DOHH2 (cell line): ENCODE measurements at regions not wholly inside any gene's neighbourhood (a gene's known extent, or its start where the extent isn't known, plus 50 kb on each side); places are given as distances from the start of the nearest gene placed in this dataset.

Experiments
- EZH2phosphoT487 ChIP-seq: fragments of 200-600 bp; sonication (generic); IDR thresholded peaks from 2 replicates; pipeline ENCODE4 v1.6.1; 2017; ENCODE audit warnings: borderline replicate concordance, mild to moderate bottlenecking, antibody characterized with exemption, low read length, moderate library complexity, mixed read lengths
- TF ChIP-seq, protein P1 (sequence below): fragments of 200-600 bp; sonication (generic); IDR thresholded peaks from one replicate; pipeline ENCODE4 v1.5.1; 2014; ENCODE audit warnings: antibody characterized with exemption, mild to moderate bottlenecking, low read depth, low read length; ENCODE audit not compliant: poor library complexity, severe bottlenecking

DNA sequence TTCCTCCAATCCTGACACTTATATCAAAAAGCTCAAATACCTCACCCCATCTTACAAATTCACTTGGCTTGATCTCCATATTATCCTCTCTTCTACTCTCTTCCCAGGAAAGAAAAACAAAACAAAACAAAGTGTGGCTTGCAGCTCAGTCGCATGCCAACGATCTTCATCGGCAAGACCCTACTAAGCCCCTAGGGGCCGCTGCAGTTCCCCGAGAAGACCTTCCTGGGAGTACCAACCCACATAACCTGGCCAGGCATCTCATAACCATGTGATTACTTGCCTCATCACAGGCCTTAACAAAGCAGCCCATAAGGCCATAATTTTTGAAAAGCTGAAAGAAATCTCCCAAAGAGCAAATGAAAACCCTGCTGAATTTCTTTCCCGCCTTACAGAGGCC, 103.7 kb downstream of the ZNF92 start:
- TF ChIP-seq, protein P1, sequence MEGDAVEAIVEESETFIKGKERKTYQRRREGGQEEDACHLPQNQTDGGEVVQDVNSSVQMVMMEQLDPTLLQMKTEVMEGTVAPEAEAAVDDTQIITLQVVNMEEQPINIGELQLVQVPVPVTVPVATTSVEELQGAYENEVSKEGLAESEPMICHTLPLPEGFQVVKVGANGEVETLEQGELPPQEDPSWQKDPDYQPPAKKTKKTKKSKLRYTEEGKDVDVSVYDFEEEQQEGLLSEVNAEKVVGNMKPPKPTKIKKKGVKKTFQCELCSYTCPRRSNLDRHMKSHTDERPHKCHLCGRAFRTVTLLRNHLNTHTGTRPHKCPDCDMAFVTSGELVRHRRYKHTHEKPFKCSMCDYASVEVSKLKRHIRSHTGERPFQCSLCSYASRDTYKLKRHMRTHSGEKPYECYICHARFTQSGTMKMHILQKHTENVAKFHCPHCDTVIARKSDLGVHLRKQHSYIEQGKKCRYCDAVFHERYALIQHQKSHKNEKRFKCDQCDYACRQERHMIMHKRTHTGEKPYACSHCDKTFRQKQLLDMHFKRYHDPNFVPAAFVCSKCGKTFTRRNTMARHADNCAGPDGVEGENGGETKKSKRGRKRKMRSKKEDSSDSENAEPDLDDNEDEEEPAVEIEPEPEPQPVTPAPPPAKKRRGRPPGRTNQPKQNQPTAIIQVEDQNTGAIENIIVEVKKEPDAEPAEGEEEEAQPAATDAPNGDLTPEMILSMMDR = peak; percentile 21
- no peak for TF ChIP-seq EZH2phosphoT487
